ENCODE measurements at regions not wholly inside any gene's neighbourhood (a gene's known extent, or its start where the extent isn't known, plus 50 kb on each side); places are given as distances from the start of the nearest gene placed in this dataset.

- POLR2A ChIA-PET: no interaction called here
- Histone ChIP-seq H4K20me1 (ENCODE audit: insufficient read depth) (no peaks in the 10 kb centered on the region), H3K4me1 (ENCODE audit: control insufficient read depth in 1 of 2, insufficient read depth in 2 of 2, low read depth in 1 of 2, low read length in 1 of 2) (peaks cover 0 to 39% of the 10 kb centered on the region in 2 experiments; a peak in 2 of 4 replicates), H3K4me3 (ENCODE audit: low read depth in 2 of 2, low read length in 1 of 2) (no peak overlapping the region), H3K4me2 (no peak overlapping the region), H3K9me2 (no peaks in the 10 kb centered on the region), H3K79me2 (ENCODE audit: insufficient read depth) (no peaks in the 10 kb centered on the region), H3F3A (replicated peaks; ENCODE audit: insufficient read depth) (no peaks in the 10 kb centered on the region), H3K9ac (no peak overlapping the region), H3K27ac (ENCODE audit: low read depth in 2 of 2, low read length in 1 of 2) (no peak overlapping the region), H3K27me3 (ENCODE audit: insufficient read depth) (no peaks in the 10 kb centered on the region), H2AFZ (ENCODE audit: low read depth) (no peak overlapping the region), H3K36me3 (replicated peaks in 1 of 2; ENCODE audit: control insufficient read depth in 1 of 2, insufficient read depth in 2 of 2, low read length in 1 of 2) (no peaks in the 10 kb centered on the region), H3K9me3 (no peaks in the 10 kb centered on the region)
- WGBS (ENCODE audit: low lambda C conversion rate): 41% methylated on average over 2 of the region's 2 CpGs
- no peak for DNase-seq
- CTCF ChIA-PET: interaction anchor here (1.1 kb wide), 1 partner anchor 33 kb away, joined by 3 read pairs; no protein-coding TSS in a partner anchor
- TF ChIP-seq GABPA (IDR thresholded peaks at IDR 0.05; ENCODE audit: low read depth) (no peak), JUND (IDR thresholded peaks at IDR 0.05) (no peak), MAX (IDR thresholded peaks at IDR 0.05; ENCODE audit: low read depth) (no peak), IRF3 (IDR thresholded peaks at IDR 0.05; ENCODE audit: low read depth, low read length) (no peak), TEAD4 (IDR thresholded peaks at IDR 0.05; ENCODE audit: borderline replicate concordance, insufficient read depth) (no peak), FOSL2 (IDR thresholded peaks at IDR 0.05; ENCODE audit: borderline replicate concordance, low read depth) (no peak), USF1 (IDR thresholded peaks at IDR 0.05; ENCODE audit: borderline replicate concordance, low read depth) (no peak), PBX3 (IDR thresholded peaks at IDR 0.05) (no peak), POLR2AphosphoS5 (IDR thresholded peaks at IDR 0.05; ENCODE audit: low read depth, low read length) (no peak), NRF1 (IDR thresholded peaks at IDR 0.05; ENCODE audit: low read depth, low read length) (no peak), ELF1 (IDR thresholded peaks at IDR 0.05) (no peak), USF2 (IDR thresholded peaks at IDR 0.05; ENCODE audit: borderline replicate concordance, low read depth, low read length) (no peak), GATA2 (CRISPR knock-in tag; IDR thresholded peaks at IDR 0.05) (no peak), RAD21 (IDR thresholded peaks at IDR 0.05; ENCODE audit: low read length) (no peak), YY1 (IDR thresholded peaks at IDR 0.05; ENCODE audit: low read depth) (no peak)
Measured at GRCh38 chr20:4491643-4492042, 194.6 kb upstream of the PRNP start.

Measured in SK-N-SH (cell line).